Body of pancreas (tissue), 4 donors: ENCODE measurements at regions not wholly inside any gene's neighbourhood (a gene's known extent, or its start where the extent isn't known, plus 50 kb on each side); places are given as distances from the start of the nearest gene placed in this dataset.

Experiments
- ATAC-seq: fragments of 150-250 bp; one replicate; pipeline ENCODE4 v1.9.1; 2016
- DNase-seq, 4 donors: peaks; one replicate each; pipeline ENCODE4 v3.0.0-alpha.2; 2019
- H3K27ac ChIP-seq, 4 donors: fragments of 200-600 bp; sonication (generic); 1 replicate in 3 of 4; 2 replicates in 1 of 4; pipeline versions ENCODE4 v1.5.1 to v1.6.1; 2016 to 2019; ENCODE audit warnings: mild to moderate bottlenecking in 1 of 4, mixed read lengths in 1 of 4, moderate library complexity in 1 of 4
- H3K27me3 ChIP-seq, 2 donors: fragments of 200-600 bp; sonication (generic); one replicate each; pipeline ENCODE4 v1.6.0; 2016; ENCODE audit warnings: mild to moderate bottlenecking in 1 of 2
- H3K36me3 ChIP-seq, 2 donors: fragments of 200-600 bp; sonication (generic); replicated peaks in 1 of 2; 2 replicates each; pipeline ENCODE4 v1.5.1; 2016; ENCODE audit warnings: low read depth in 2 of 2; ENCODE audit not compliant: insufficient read depth in 1 of 2
- H3K4me1 ChIP-seq: fragments of 200-600 bp; sonication (generic); one replicate; pipeline ENCODE4 v1.6.0; 2016
- H3K4me3 ChIP-seq, 2 donors: fragments of 200-600 bp; sonication (generic); 1 replicate in 1 of 2; 2 replicates in 1 of 2; pipeline ENCODE4 v1.5.1; 2016 to 2019
- H3K9me3 ChIP-seq, 3 donors: fragments of 200-600 bp; sonication (generic); 1 replicate in 2 of 3; 2 replicates in 1 of 3; pipeline ENCODE4 v1.5.1; 2016
- POLR2A ChIP-seq, 3 donors: fragments of 450-650 bp; IDR thresholded peaks; one replicate each; pipeline ENCODE4 v1.6.1; 2016; ENCODE audit warnings: antibody characterized with exemption in 3 of 3, mild to moderate bottlenecking in 2 of 3
- WGBS, 2 donors: methylation state at CpG; one replicate each; pipeline ENCODE4 v1.1.5; 2017; 5-methylcytosine and 5-hydroxymethylcytosine counted together
- intact Hi-C: fragments of 100-400 bp; cut with DNase I; formaldehyde crosslinking; loops from one replicate; pipeline ENCODE4 v1.15.1; 2023
- TF ChIP-seq, protein P1 (sequence below), 7 experiments: fragments of 450-650 bp in 4 of 7; fragments of 200-600 bp in 3 of 7; sonication (generic) in 3 of 7; IDR thresholded peaks; one replicate each; pipeline ENCODE4 v1.5.1; 2016 to 2019; ENCODE audit warnings: antibody characterized with exemption in 7 of 7

GRCh38 chr4:130163701-130164100, 1067.7 kb downstream of the C4orf33 start:
- no peak for ATAC-seq
- 76 to 81% methylated on average over 1 of the region's 1 CpG for WGBS, 2 donors

DNA sequence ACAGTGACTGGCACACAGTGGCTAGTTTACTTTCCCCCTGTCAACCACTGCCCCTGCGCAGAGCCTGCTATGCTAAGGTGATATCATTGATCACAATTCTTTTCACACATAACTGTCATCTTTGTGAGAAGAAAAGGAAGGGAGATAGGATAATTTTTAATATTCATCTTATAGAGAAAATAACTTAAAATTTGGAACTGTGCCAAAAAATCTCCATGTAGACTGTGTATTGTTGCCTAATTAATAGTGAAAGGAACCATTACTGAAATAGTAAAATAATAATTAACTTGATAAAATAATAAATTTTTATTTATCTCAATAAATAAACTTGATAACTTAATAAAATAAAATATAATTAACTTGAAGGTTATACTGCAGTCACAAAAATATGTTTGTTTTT, 1069.4 kb downstream of the C4orf33 start:
- no peak overlapping the region for H3K27ac ChIP-seq
- H3K27me3 ChIP-seq: no peaks in the 10 kb centered on the region
- no peak for ATAC-seq
- intact Hi-C loops: no loop called here
- 81 to 96% methylated on average over 1 of the region's 1 CpG for WGBS, 2 donors
- H3K4me3 ChIP-seq: no peak overlapping the region
- no peak for TF ChIP-seq POLR2A (IDR thresholded peaks at IDR 0.05)
- TF ChIP-seq, protein P1, sequence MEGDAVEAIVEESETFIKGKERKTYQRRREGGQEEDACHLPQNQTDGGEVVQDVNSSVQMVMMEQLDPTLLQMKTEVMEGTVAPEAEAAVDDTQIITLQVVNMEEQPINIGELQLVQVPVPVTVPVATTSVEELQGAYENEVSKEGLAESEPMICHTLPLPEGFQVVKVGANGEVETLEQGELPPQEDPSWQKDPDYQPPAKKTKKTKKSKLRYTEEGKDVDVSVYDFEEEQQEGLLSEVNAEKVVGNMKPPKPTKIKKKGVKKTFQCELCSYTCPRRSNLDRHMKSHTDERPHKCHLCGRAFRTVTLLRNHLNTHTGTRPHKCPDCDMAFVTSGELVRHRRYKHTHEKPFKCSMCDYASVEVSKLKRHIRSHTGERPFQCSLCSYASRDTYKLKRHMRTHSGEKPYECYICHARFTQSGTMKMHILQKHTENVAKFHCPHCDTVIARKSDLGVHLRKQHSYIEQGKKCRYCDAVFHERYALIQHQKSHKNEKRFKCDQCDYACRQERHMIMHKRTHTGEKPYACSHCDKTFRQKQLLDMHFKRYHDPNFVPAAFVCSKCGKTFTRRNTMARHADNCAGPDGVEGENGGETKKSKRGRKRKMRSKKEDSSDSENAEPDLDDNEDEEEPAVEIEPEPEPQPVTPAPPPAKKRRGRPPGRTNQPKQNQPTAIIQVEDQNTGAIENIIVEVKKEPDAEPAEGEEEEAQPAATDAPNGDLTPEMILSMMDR (IDR thresholded peaks at IDR 0.05): no peak
- no peaks in the 10 kb centered on the region for H3K36me3 ChIP-seq
- H3K9me3 ChIP-seq: no peaks in the 10 kb centered on the region
- no peaks in the 10 kb centered on the region for H3K4me1 ChIP-seq
- DNase-seq: no peak

More at GRCh38 chr4:130163701-130164100, 1067.7 kb downstream of the C4orf33 start:
- no peaks in the 10 kb centered on the region for H3K4me1 ChIP-seq
- no peaks in the 10 kb centered on the region for H3K27me3 ChIP-seq
- intact Hi-C loops: no loop called here
- H3K27ac ChIP-seq: no peak overlapping the region
- no peak for TF ChIP-seq POLR2A (IDR thresholded peaks at IDR 0.05)
- TF ChIP-seq, protein P1 (IDR thresholded peaks at IDR 0.05): no peak
- no peaks in the 10 kb centered on the region for H3K36me3 ChIP-seq
- H3K9me3 ChIP-seq: no peaks in the 10 kb centered on the region
- no peak overlapping the region for H3K4me3 ChIP-seq
- no peak for DNase-seq

GRCh38 chr4:130172156-130172555, 1076.2 kb downstream of the C4orf33 start:
- intact Hi-C loops: no loop called here
- no peak for DNase-seq
- Histone ChIP-seq H3K27ac (no peak overlapping the region), H3K36me3 (no peaks in the 10 kb centered on the region), H3K4me3 (no peak overlapping the region), H3K9me3 (no peaks in the 10 kb centered on the region), H3K27me3 (no peaks in the 10 kb centered on the region), H3K4me1 (no peaks in the 10 kb centered on the region)
- 54 to 66% methylated on average over 3 of the region's 3 CpGs for WGBS, 2 donors
- TF ChIP-seq POLR2A (IDR thresholded peaks at IDR 0.05): no peak
- TF ChIP-seq, protein P1 (IDR thresholded peaks at IDR 0.05): no peak
- ATAC-seq: no peak

GRCh38 chr4:130178106-130178505, 1082.2 kb downstream of the C4orf33 start:
- Histone ChIP-seq H3K9me3 (no peaks in the 10 kb centered on the region), H3K4me3 (no peak overlapping the region), H3K27ac (no peak overlapping the region), H3K27me3 (no peaks in the 10 kb centered on the region), H3K4me1 (no peaks in the 10 kb centered on the region), H3K36me3 (no peaks in the 10 kb centered on the region)
- intact Hi-C loops: no loop called here
- ATAC-seq (no peak), DNase-seq (no peak)
- TF ChIP-seq, protein P1 (IDR thresholded peaks at IDR 0.05): no peak
- TF ChIP-seq POLR2A (IDR thresholded peaks at IDR 0.05): no peak

DNA sequence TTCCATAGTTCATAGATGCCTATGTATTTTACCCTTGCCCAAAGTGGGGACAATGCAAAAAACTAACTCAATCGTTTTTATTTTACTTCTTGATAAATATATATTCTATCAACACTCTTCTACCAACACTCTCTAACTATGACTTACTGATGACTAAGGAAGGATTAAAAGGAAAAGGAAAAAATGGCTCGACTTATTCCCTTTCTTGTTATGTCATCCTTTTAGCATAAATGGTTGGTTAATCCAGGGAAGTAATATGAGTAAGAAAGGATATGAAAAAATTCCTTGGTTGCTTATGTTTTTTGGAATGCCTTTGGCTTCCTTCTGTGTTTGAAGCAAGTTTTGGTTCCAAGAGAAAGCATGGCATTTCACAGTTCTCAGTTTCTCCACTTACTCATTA, 1087.1 kb downstream of the C4orf33 start:
- Histone ChIP-seq H3K27ac (no peak overlapping the region), H3K4me3 (no peak overlapping the region), H3K27me3 (no peaks in the 10 kb centered on the region), H3K4me1 (no peaks in the 10 kb centered on the region), H3K9me3 (no peaks in the 10 kb centered on the region), H3K36me3 (no peaks in the 10 kb centered on the region)
- intact Hi-C loops: no loop called here
- TF ChIP-seq POLR2A (IDR thresholded peaks at IDR 0.05): no peak
- TF ChIP-seq, protein P1 (IDR thresholded peaks at IDR 0.05): no peak
- 47 to 57% methylated on average over 2 of the region's 2 CpGs for WGBS, 2 donors
- ATAC-seq: no peak
- DNase-seq: no peak
